ENCODE measurements at regions not wholly inside any gene's neighbourhood (a gene's known extent, or its start where the extent isn't known, plus 50 kb on each side); places are given as distances from the start of the nearest gene placed in this dataset.

DNA sequence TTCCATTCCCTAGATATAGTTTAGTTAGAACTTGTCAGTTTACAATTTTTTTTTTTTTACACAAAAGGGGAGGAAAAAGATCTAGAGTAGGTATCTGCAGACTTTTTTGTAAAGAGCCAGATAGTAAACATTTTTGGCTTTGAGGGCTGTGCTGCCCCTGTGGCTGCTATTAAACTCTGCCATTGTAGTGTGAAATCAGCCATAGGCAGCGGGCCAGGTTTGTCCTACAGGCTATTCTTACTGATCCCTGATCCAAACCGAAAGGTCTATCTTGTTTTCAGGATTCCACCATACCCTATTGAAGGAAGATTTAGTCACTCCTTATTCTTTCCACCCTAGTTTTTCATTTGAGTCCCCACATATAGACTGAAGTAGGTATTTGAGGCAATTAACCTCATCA, 203.4 kb downstream of the RND3 start:
- no peak for TF ChIP-seq GATA2 (IDR thresholded peaks at IDR 0.05; ENCODE audit: insufficient read depth, insufficient read length, low read depth, low read length)
- TF ChIP-seq, protein P1, sequence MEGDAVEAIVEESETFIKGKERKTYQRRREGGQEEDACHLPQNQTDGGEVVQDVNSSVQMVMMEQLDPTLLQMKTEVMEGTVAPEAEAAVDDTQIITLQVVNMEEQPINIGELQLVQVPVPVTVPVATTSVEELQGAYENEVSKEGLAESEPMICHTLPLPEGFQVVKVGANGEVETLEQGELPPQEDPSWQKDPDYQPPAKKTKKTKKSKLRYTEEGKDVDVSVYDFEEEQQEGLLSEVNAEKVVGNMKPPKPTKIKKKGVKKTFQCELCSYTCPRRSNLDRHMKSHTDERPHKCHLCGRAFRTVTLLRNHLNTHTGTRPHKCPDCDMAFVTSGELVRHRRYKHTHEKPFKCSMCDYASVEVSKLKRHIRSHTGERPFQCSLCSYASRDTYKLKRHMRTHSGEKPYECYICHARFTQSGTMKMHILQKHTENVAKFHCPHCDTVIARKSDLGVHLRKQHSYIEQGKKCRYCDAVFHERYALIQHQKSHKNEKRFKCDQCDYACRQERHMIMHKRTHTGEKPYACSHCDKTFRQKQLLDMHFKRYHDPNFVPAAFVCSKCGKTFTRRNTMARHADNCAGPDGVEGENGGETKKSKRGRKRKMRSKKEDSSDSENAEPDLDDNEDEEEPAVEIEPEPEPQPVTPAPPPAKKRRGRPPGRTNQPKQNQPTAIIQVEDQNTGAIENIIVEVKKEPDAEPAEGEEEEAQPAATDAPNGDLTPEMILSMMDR (IDR thresholded peaks at IDR 0.05; ENCODE audit: extremely low read depth in 1 of 2, insufficient read depth in 1 of 2, low read depth in 1 of 2, low read length in 2 of 2): no peak
- intact Hi-C loops (cut with micrococcal nuclease) (no loop called here), dilution Hi-C loops (cut with MboI; ENCODE audit: extremely low pct_ligation_motif_present, low sequenced_read_pairs) (no loop called here)
- Histone ChIP-seq H3K4me3 (replicated peaks in 1 of 3; ENCODE audit: insufficient read depth in 1 of 3, low read depth in 1 of 3, low read length in 3 of 3) (no peak overlapping the region), H4K20me1 (replicated peaks; ENCODE audit: control insufficient read depth, extremely low read depth, insufficient read depth, low read length) (no peaks in the 10 kb centered on the region), H3K9ac (replicated peaks; ENCODE audit: extremely low read depth, insufficient read depth, low read length) (no peak overlapping the region), H3K36me3 (ENCODE audit: control insufficient read depth in 2 of 2, extremely low read depth in 1 of 2, insufficient read depth in 2 of 2, low read length in 2 of 2) (no peaks in the 10 kb centered on the region), H3K9me3 (replicated peaks; ENCODE audit: control insufficient read depth, insufficient read depth, low read length) (no peaks in the 10 kb centered on the region), H3K79me2 (ENCODE audit: control insufficient read depth, insufficient read depth, low read length) (no peaks in the 10 kb centered on the region), H3K27me3 (ENCODE audit: control insufficient read depth in 2 of 2, insufficient read depth in 2 of 2, low read length in 2 of 2) (no peaks in the 10 kb centered on the region), H3K9me1 (replicated peaks; ENCODE audit: control insufficient read depth, extremely low read depth, insufficient read depth, low read length) (no peaks in the 10 kb centered on the region), H2AFZ (ENCODE audit: low read depth, low read length) (no peak overlapping the region), H3K4me2 (ENCODE audit: insufficient read depth, low read length) (no peak overlapping the region), H3K4me1 (ENCODE audit: control insufficient read depth, extremely low read depth, insufficient read depth, low read length) (no peaks in the 10 kb centered on the region), H3K27ac (ENCODE audit: insufficient read depth, low read depth, low read length) (no peak overlapping the region)
- no TSS peak for BruUV-seq (replicated peaks)
- CTCF ChIA-PET: interaction anchor here (1.7 kb wide), 1 partner anchor 12 kb away, joined by 4 read pairs; no protein-coding TSS in a partner anchor
- POLR2A ChIA-PET: no interaction called here
- DNase-seq (ENCODE audit: low read depth, low spot score): no peak
- FAIRE-seq: no peak

DNA sequence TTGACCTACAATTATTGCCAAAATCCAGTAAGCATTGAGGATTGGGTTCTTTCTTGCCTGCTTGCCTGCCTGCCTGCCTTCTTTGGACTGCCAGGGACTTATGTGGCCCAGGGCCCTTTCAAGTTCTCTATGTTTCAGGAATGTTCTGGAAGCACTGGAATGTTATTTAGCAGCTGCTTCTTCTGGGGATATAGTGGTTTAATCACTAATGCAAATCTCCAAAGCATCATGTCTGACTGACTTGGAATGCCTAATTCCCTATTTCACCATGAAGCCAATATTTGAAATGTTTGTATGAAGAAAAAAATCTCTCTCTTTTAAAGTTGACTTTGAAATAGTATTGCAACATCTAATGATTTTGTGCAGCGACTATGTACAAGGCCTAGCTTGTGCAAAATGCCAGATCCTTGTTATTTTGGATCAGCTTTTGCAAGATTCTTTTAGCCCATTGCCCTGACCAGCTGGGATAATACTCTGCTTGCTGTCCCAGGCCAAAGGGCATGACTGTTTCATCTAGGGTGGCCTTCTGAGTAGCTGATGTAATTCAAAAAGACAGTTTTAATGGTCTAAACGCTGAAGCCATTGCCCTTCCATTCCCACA, 204.6 kb downstream of the RND3 start:
- Histone ChIP-seq H3K27me3 (ENCODE audit: control insufficient read depth in 2 of 2, insufficient read depth in 2 of 2, low read length in 2 of 2) (no peaks in the 10 kb centered on the region), H3K9ac (replicated peaks; ENCODE audit: extremely low read depth, insufficient read depth, low read length) (no peak overlapping the region), H3K9me3 (replicated peaks; ENCODE audit: control insufficient read depth, insufficient read depth, low read length) (no peaks in the 10 kb centered on the region), H3K4me2 (ENCODE audit: insufficient read depth, low read length) (no peak overlapping the region), H3K79me2 (ENCODE audit: control insufficient read depth, insufficient read depth, low read length) (no peaks in the 10 kb centered on the region), H3K4me1 (ENCODE audit: control insufficient read depth, extremely low read depth, insufficient read depth, low read length) (no peaks in the 10 kb centered on the region), H3K27ac (ENCODE audit: insufficient read depth, low read depth, low read length) (no peak overlapping the region), H4K20me1 (replicated peaks; ENCODE audit: control insufficient read depth, extremely low read depth, insufficient read depth, low read length) (no peaks in the 10 kb centered on the region), H3K36me3 (ENCODE audit: control insufficient read depth in 2 of 2, extremely low read depth in 1 of 2, insufficient read depth in 2 of 2, low read length in 2 of 2) (no peaks in the 10 kb centered on the region), H3K9me1 (replicated peaks; ENCODE audit: control insufficient read depth, extremely low read depth, insufficient read depth, low read length) (no peaks in the 10 kb centered on the region), H2AFZ (ENCODE audit: low read depth, low read length) (no peak overlapping the region), H3K4me3 (replicated peaks in 1 of 3; ENCODE audit: insufficient read depth in 1 of 3, low read depth in 1 of 3, low read length in 3 of 3) (no peak overlapping the region)
- DNase-seq (ENCODE audit: low read depth, low spot score): no peak
- TF ChIP-seq EZH2 (IDR thresholded peaks at IDR 0.05; ENCODE audit: borderline replicate concordance, low read depth, low read length, severe bottlenecking) (no peak), GATA2 (IDR thresholded peaks at IDR 0.05; ENCODE audit: insufficient read depth, insufficient read length, low read depth, low read length) (no peak)
- ChIA-PET CTCF (interaction anchor here (1.7 kb wide), 1 partner anchor 13 kb away, joined by 4 read pairs; no protein-coding TSS in a partner anchor), POLR2A (no interaction called here)
- no peak for FAIRE-seq
- BruUV-seq (replicated peaks): no TSS peak
- intact Hi-C loops (cut with micrococcal nuclease) (no loop called here), dilution Hi-C loops (cut with MboI; ENCODE audit: extremely low pct_ligation_motif_present, low sequenced_read_pairs) (no loop called here)
